ENCODE measurements at regions not wholly inside any gene's neighbourhood (a gene's known extent, or its start where the extent isn't known, plus 50 kb on each side); places are given as distances from the start of the nearest gene placed in this dataset.
"Not testable (repeated sequence)": the region's sequence is repeated elsewhere in the genome, so short reads cannot be mapped to it uniquely, and the experiment has no call there.

GRCh38 chr3:3984053-3984452 is 184.8 kb downstream of the LRRN1 start:
- H3K9me3 ChIP-seq (ENCODE audit: control insufficient read depth, insufficient read depth, low read length) = no peaks in the 10 kb centered on the region
- no peak overlapping the region for H3K27ac ChIP-seq (ENCODE audit: low read depth, low read length)
- no peak overlapping the region for H3K9ac ChIP-seq (ENCODE audit: low read depth, low read length)
- no peaks in the 10 kb centered on the region for H3K4me1 ChIP-seq (ENCODE audit: control insufficient read depth, insufficient read depth, low read length)
- no peak overlapping the region for H3K4me3 ChIP-seq (ENCODE audit: low read depth, low read length)
- H3K27me3 ChIP-seq (ENCODE audit: control insufficient read depth, insufficient read depth, low read length) = no peaks in the 10 kb centered on the region
- no peaks in the 10 kb centered on the region for H3K36me3 ChIP-seq (ENCODE audit: control insufficient read depth, insufficient read depth, low read length)

- H3K9ac ChIP-seq (ENCODE audit: low read depth, low read length) = no peak overlapping the region
- H3K4me3 ChIP-seq (ENCODE audit: low read depth, low read length) = no peak overlapping the region
- H3K4me1 ChIP-seq (ENCODE audit: control insufficient read depth, insufficient read depth, low read length) = no peaks in the 10 kb centered on the region
- no peaks in the 10 kb centered on the region for H3K9me3 ChIP-seq (ENCODE audit: control insufficient read depth, insufficient read depth, low read length)
- no peak overlapping the region for H3K27ac ChIP-seq (ENCODE audit: low read depth, low read length)
- H3K36me3 ChIP-seq (ENCODE audit: control insufficient read depth, insufficient read depth, low read length) = no peaks in the 10 kb centered on the region
- H3K27me3 ChIP-seq (ENCODE audit: control insufficient read depth, insufficient read depth, low read length) = no peaks in the 10 kb centered on the region
These were observed 192.4 kb downstream of the LRRN1 start for GRCh38 chr3:3991598-3991997.

- H3K4me1 ChIP-seq (ENCODE audit: control insufficient read depth, insufficient read depth, low read length) = no peaks in the 10 kb centered on the region
- no peak overlapping the region for H3K4me3 ChIP-seq (ENCODE audit: low read depth, low read length)
- no peak overlapping the region for H3K27ac ChIP-seq (ENCODE audit: low read depth, low read length)
These were observed 193.2 kb downstream of the LRRN1 start for GRCh38 chr3:3992312-3992874.

GRCh38 chr3:3998140-3998922 is 199.1 kb downstream of the LRRN1 start:
- Histone ChIP-seq H3K9ac (ENCODE audit: low read depth, low read length) (no peak overlapping the region), H3K27ac (ENCODE audit: low read depth, low read length) (no peak overlapping the region), H3K9me3 (ENCODE audit: control insufficient read depth, insufficient read depth, low read length) (no peaks in the 10 kb centered on the region), H3K27me3 (ENCODE audit: control insufficient read depth, insufficient read depth, low read length) (no peaks in the 10 kb centered on the region), H3K4me1 (ENCODE audit: control insufficient read depth, insufficient read depth, low read length) (no peaks in the 10 kb centered on the region), H3K36me3 (ENCODE audit: control insufficient read depth, insufficient read depth, low read length) (no peaks in the 10 kb centered on the region), H3K4me3 (ENCODE audit: low read depth, low read length) (no peak overlapping the region)

More at GRCh38 chr3:3992312-3992874, 193.2 kb downstream of the LRRN1 start:
- Histone ChIP-seq H3K36me3 (ENCODE audit: control insufficient read depth, insufficient read depth, low read length) (no peaks in the 10 kb centered on the region), H3K27me3 (ENCODE audit: control insufficient read depth, insufficient read depth, low read length) (no peaks in the 10 kb centered on the region), H3K9me3 (ENCODE audit: control insufficient read depth, insufficient read depth, low read length) (no peaks in the 10 kb centered on the region), H3K9ac (ENCODE audit: low read depth, low read length) (no peak overlapping the region)

- H3K36me3 ChIP-seq (ENCODE audit: control insufficient read depth, insufficient read depth, low read length); H3K4me3 ChIP-seq (ENCODE audit: low read depth, low read length); H3K9me3 ChIP-seq (ENCODE audit: control insufficient read depth, insufficient read depth, low read length); H3K27ac ChIP-seq (ENCODE audit: low read depth, low read length); H3K4me1 ChIP-seq (ENCODE audit: control insufficient read depth, insufficient read depth, low read length); H3K27me3 ChIP-seq (ENCODE audit: control insufficient read depth, insufficient read depth, low read length); H3K9ac ChIP-seq (ENCODE audit: low read depth, low read length): not testable (repeated sequence)
These were observed 200.1 kb downstream of the LRRN1 start for GRCh38 chr3:3999340-3999739.

GRCh38 chr3:4001976-4002375 is 202.7 kb downstream of the LRRN1 start:
- Histone ChIP-seq H3K9ac (ENCODE audit: low read depth, low read length) (no peak overlapping the region), H3K9me3 (ENCODE audit: control insufficient read depth, insufficient read depth, low read length) (no peaks in the 10 kb centered on the region), H3K27ac (ENCODE audit: low read depth, low read length) (no peak overlapping the region), H3K27me3 (ENCODE audit: control insufficient read depth, insufficient read depth, low read length) (no peaks in the 10 kb centered on the region), H3K36me3 (ENCODE audit: control insufficient read depth, insufficient read depth, low read length) (no peaks in the 10 kb centered on the region), H3K4me3 (ENCODE audit: low read depth, low read length) (no peak overlapping the region), H3K4me1 (ENCODE audit: control insufficient read depth, insufficient read depth, low read length) (no peaks in the 10 kb centered on the region)

GRCh38 chr3:4006288-4006687 is 207.1 kb downstream of the LRRN1 start:
- no peaks in the 10 kb centered on the region for H3K36me3 ChIP-seq (ENCODE audit: control insufficient read depth, insufficient read depth, low read length)
- no peaks in the 10 kb centered on the region for H3K4me1 ChIP-seq (ENCODE audit: control insufficient read depth, insufficient read depth, low read length)
- no peak overlapping the region for H3K27ac ChIP-seq (ENCODE audit: low read depth, low read length)
- no peaks in the 10 kb centered on the region for H3K27me3 ChIP-seq (ENCODE audit: control insufficient read depth, insufficient read depth, low read length)
- H3K9me3 ChIP-seq (ENCODE audit: control insufficient read depth, insufficient read depth, low read length) = no peaks in the 10 kb centered on the region
- no peak overlapping the region for H3K4me3 ChIP-seq (ENCODE audit: low read depth, low read length)
- H3K9ac ChIP-seq (ENCODE audit: low read depth, low read length) = no peak overlapping the region

GRCh38 chr3:4008205-4008604 is 209.0 kb downstream of the LRRN1 start:
- H3K9ac ChIP-seq (ENCODE audit: low read depth, low read length) = no peak overlapping the region
- H3K4me1 ChIP-seq (ENCODE audit: control insufficient read depth, insufficient read depth, low read length) = no peaks in the 10 kb centered on the region
- no peaks in the 10 kb centered on the region for H3K27me3 ChIP-seq (ENCODE audit: control insufficient read depth, insufficient read depth, low read length)
- no peaks in the 10 kb centered on the region for H3K9me3 ChIP-seq (ENCODE audit: control insufficient read depth, insufficient read depth, low read length)
- no peaks in the 10 kb centered on the region for H3K36me3 ChIP-seq (ENCODE audit: control insufficient read depth, insufficient read depth, low read length)
- no peak overlapping the region for H3K4me3 ChIP-seq (ENCODE audit: low read depth, low read length)
- no peak overlapping the region for H3K27ac ChIP-seq (ENCODE audit: low read depth, low read length)

GRCh38 chr3:4011166-4011565 is 211.9 kb downstream of the LRRN1 start:
- H3K36me3 ChIP-seq (ENCODE audit: control insufficient read depth, insufficient read depth, low read length) = no peaks in the 10 kb centered on the region
- no peaks in the 10 kb centered on the region for H3K27me3 ChIP-seq (ENCODE audit: control insufficient read depth, insufficient read depth, low read length)
- no peak overlapping the region for H3K9ac ChIP-seq (ENCODE audit: low read depth, low read length)
- no peak overlapping the region for H3K27ac ChIP-seq (ENCODE audit: low read depth, low read length)
- H3K9me3 ChIP-seq (ENCODE audit: control insufficient read depth, insufficient read depth, low read length) = no peaks in the 10 kb centered on the region
- H3K4me3 ChIP-seq (ENCODE audit: low read depth, low read length) = no peak overlapping the region
- H3K4me1 ChIP-seq (ENCODE audit: control insufficient read depth, insufficient read depth, low read length) = 0 out of 2 replicates have a peak, but pooled peaks cover 3% of the 10 kb centered on the region

GRCh38 chr3:4015426-4015825 is 216.2 kb downstream of the LRRN1 start:
- Histone ChIP-seq H3K4me3 (ENCODE audit: low read depth, low read length) (no peak overlapping the region), H3K27ac (ENCODE audit: low read depth, low read length) (no peak overlapping the region), H3K4me1 (ENCODE audit: control insufficient read depth, insufficient read depth, low read length) (0 out of 2 replicates have a peak, but pooled peaks cover 5% of the 10 kb centered on the region), H3K9me3 (ENCODE audit: control insufficient read depth, insufficient read depth, low read length) (no peaks in the 10 kb centered on the region), H3K9ac (ENCODE audit: low read depth, low read length) (no peak overlapping the region), H3K36me3 (ENCODE audit: control insufficient read depth, insufficient read depth, low read length) (no peaks in the 10 kb centered on the region), H3K27me3 (ENCODE audit: control insufficient read depth, insufficient read depth, low read length) (no peaks in the 10 kb centered on the region)

GRCh38 chr3:4019501-4019900 is 220.3 kb downstream of the LRRN1 start:
- Histone ChIP-seq H3K9me3 (ENCODE audit: control insufficient read depth, insufficient read depth, low read length) (no peaks in the 10 kb centered on the region), H3K4me1 (ENCODE audit: control insufficient read depth, insufficient read depth, low read length) (0 out of 2 replicates have a peak, but pooled peaks cover 5% of the 10 kb centered on the region), H3K36me3 (ENCODE audit: control insufficient read depth, insufficient read depth, low read length) (no peaks in the 10 kb centered on the region), H3K27ac (ENCODE audit: low read depth, low read length) (no peak overlapping the region), H3K27me3 (ENCODE audit: control insufficient read depth, insufficient read depth, low read length) (peaks cover 3% of the 10 kb centered on the region; the same call in 1 of the 2 replicates), H3K9ac (ENCODE audit: low read depth, low read length) (no peak overlapping the region), H3K4me3 (ENCODE audit: low read depth, low read length) (no peak overlapping the region)
